ENCODE measurements at regions not wholly inside any gene's neighbourhood (a gene's known extent, or its start where the extent isn't known, plus 50 kb on each side); places are given as distances from the start of the nearest gene placed in this dataset.

DNA sequence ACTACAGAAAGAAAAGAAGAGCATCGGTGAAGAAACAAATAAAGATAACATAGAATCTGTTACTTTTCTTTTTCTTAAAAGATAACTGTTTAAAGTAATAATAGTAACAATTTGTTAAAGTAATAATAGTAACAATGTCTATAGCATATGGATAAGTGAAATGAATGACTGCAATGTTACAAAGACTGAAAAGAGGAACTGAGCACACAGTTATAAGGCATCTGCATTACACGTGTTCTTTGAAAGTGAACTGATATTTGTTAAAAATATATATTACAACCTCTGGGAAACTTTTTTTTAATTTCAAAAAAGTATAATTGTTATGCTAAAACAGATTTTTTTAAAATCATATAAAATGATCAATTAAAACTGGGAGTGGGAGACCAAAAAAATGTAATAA is 88.4 kb upstream of the FST start:
- no peak for TF ChIP-seq GATA3 (IDR thresholded peaks at IDR 0.05; ENCODE audit: low read depth, low read length)
- no peak for TF ChIP-seq GATA2 (IDR thresholded peaks at IDR 0.05; ENCODE audit: low read depth, low read length)

Data from SH-SY5Y (cell line).